Colonic mucosa (tissue), 4 donors: ENCODE measurements at regions not wholly inside any gene's neighbourhood (a gene's known extent, or its start where the extent isn't known, plus 50 kb on each side); places are given as distances from the start of the nearest gene placed in this dataset.

ENCODE experiments used
- DNase-seq: peaks from one replicate; pipeline ENCODE4 v3.0.0-alpha.2; 2020
- H3K27ac ChIP-seq: fragments of 200-600 bp; one replicate; pipeline ENCODE4 v1.8.0; 2021
- H3K27me3 ChIP-seq: fragments of 200-600 bp; one replicate; pipeline ENCODE4 v1.8.0; 2021
- H3K36me3 ChIP-seq: fragments of 200-600 bp; one replicate; pipeline ENCODE4 v1.8.0; 2021
- H3K4me1 ChIP-seq: fragments of 200-600 bp; one replicate; pipeline ENCODE4 v1.8.0; 2021; ENCODE audit warnings: mild to moderate bottlenecking
- H3K4me3 ChIP-seq: fragments of 200-600 bp; one replicate; pipeline ENCODE4 v1.8.0; 2021
- H3K9ac ChIP-seq, 2 donors: one replicate each; pipeline ENCODE4 v1.7.0; 2013; ENCODE audit warnings: control low read depth in 2 of 2, low read depth in 2 of 2, low read length in 2 of 2
- H3K9me3 ChIP-seq: fragments of 200-600 bp; one replicate; pipeline ENCODE4 v1.8.0; 2021
- intact Hi-C: fragments of 100-400 bp; cut with DNase I; formaldehyde crosslinking; loops from one replicate; pipeline ENCODE4 v1.14.1; 2022
- TF ChIP-seq, protein P1 (sequence below): fragments of 200-600 bp; IDR thresholded peaks from one replicate; pipeline ENCODE4 v1.8.0; 2022; ENCODE audit warnings: antibody characterized with exemption, mild to moderate bottlenecking
- donor health status: healthy.
- donor health status: DM: no; HTN: no; CAD: no.
- donor health status: DM: no; HTN: no; CAD: no.

DNA sequence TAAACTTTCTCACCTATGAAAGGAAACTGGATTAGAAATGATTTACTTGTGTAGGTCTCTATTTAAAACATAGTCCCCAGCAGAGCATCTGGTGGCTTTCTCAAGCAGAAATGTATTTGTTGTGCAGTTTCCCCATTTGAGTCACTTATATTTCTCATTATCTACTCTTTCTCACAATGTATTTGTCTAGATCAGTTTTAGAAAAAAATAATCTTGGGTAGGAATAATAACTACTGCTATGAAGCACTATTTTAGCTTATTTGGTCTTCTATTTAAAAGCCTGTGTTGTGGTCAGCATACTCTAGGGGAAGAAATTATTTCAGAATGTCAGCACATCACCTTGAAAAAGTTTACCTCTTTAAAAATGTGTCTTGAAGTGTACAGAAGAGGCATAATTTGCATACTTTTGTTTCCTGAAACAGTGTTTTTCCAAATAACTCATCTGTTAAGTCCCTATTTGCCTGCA is 60.9 kb upstream of the PRL start:
- no peak overlapping the region for H3K9ac ChIP-seq
- H3K9me3 ChIP-seq, result no peaks in the 10 kb centered on the region
- TF ChIP-seq, protein P1, sequence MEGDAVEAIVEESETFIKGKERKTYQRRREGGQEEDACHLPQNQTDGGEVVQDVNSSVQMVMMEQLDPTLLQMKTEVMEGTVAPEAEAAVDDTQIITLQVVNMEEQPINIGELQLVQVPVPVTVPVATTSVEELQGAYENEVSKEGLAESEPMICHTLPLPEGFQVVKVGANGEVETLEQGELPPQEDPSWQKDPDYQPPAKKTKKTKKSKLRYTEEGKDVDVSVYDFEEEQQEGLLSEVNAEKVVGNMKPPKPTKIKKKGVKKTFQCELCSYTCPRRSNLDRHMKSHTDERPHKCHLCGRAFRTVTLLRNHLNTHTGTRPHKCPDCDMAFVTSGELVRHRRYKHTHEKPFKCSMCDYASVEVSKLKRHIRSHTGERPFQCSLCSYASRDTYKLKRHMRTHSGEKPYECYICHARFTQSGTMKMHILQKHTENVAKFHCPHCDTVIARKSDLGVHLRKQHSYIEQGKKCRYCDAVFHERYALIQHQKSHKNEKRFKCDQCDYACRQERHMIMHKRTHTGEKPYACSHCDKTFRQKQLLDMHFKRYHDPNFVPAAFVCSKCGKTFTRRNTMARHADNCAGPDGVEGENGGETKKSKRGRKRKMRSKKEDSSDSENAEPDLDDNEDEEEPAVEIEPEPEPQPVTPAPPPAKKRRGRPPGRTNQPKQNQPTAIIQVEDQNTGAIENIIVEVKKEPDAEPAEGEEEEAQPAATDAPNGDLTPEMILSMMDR, result no peak
- no peak overlapping the region for H3K4me3 ChIP-seq
- intact Hi-C loops, result no loop called here
- no peak for DNase-seq
- H3K27me3 ChIP-seq, result no peaks in the 10 kb centered on the region
- no peak overlapping the region for H3K27ac ChIP-seq
- no peaks in the 10 kb centered on the region for H3K4me1 ChIP-seq
- H3K36me3 ChIP-seq, result no peaks in the 10 kb centered on the region

DNA sequence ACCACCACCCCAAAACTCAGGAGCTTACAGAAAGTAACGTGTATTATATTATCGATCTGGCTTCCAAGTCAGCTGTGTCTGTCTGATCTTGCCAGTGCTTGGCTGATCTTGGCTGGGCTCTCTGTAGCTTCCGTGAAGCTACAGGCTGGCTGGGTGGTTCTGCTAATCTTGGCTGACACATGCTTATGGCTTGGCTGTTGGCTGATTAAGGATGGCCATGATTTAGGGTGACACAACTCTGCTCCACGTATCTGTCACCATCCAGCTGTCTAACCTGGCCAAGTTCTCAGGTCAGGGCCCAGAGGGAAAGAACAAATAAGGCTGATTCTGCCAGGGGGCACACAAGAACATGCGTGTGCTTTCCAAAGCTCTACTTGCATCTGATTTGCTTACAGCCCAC is 64.7 kb upstream of the PRL start:
- TF ChIP-seq, protein P1, result no peak
- no peak for DNase-seq
- intact Hi-C loops, result no loop called here
- H3K36me3 ChIP-seq, result no peaks in the 10 kb centered on the region
- H3K27ac ChIP-seq, result no peak overlapping the region
- no peak overlapping the region for H3K9ac ChIP-seq
- H3K27me3 ChIP-seq, result no peaks in the 10 kb centered on the region
- no peaks in the 10 kb centered on the region for H3K9me3 ChIP-seq
- no peak overlapping the region for H3K4me3 ChIP-seq
- H3K4me1 ChIP-seq, result no peaks in the 10 kb centered on the region

DNA sequence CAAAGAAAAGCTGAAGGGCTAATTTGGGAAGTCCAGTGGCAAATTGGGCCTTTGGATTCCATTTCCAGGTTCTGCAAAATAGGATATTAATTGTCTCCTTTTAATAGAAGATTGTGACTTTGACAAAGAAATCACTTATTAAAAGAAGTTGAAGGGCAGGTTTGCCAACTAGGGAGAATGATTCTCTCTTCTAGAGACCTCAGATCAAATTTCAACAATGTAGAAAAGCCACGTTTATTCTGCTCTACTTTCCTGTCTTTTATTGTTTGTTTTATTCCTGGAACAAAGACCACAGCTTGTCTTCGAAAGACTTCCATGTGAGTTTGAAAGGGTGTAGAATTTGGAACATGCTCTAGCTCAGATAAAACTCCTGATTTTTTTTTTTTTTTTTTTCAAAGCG is 65.5 kb upstream of the PRL start:
- H3K9ac ChIP-seq, result no peak overlapping the region
- intact Hi-C loops, result no loop called here

DNA sequence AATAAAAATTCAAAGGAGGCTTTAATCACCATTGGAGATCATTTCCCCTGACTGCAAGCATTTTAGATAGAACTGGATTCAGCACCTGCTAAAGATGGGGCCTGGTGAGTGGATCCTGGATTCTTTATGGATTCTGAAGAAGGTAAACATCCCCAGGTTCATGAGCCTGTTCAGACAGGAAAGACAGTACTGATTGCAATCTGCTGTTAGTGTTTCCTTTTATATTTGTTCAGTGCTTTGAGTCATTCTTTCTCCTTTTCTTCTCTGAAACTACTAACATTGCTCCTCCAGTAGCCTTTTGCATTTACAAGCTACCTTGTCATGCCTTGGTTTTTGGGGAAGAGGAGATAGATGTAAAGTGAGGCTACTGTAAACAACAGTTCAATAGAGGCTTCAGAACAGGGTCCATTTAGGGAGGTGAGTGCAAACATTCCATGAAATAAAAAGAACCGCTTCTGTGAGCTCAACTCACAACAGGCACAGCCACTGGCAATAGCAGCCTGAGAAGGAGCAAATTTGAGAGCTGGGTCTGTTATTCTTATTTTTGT is 66.4 kb upstream of the PRL start:
- Histone ChIP-seq H3K4me1 (no peaks in the 10 kb centered on the region), H3K9me3 (no peaks in the 10 kb centered on the region), H3K27me3 (no peaks in the 10 kb centered on the region), H3K9ac (no peak overlapping the region), H3K27ac (no peak overlapping the region), H3K36me3 (no peaks in the 10 kb centered on the region), H3K4me3 (no peak overlapping the region)
- DNase-seq, result no peak
- intact Hi-C loops, result no loop called here
- TF ChIP-seq, protein P1, result no peak

More for the DNA sequence above, 65.5 kb upstream of the PRL start:
- H3K27me3 ChIP-seq, result no peaks in the 10 kb centered on the region
- DNase-seq, result no peak
- TF ChIP-seq, protein P1, result no peak
- H3K4me3 ChIP-seq, result no peak overlapping the region
- no peaks in the 10 kb centered on the region for H3K9me3 ChIP-seq
- H3K4me1 ChIP-seq, result no peaks in the 10 kb centered on the region
- H3K27ac ChIP-seq, result no peak overlapping the region
- H3K36me3 ChIP-seq, result no peaks in the 10 kb centered on the region

DNA sequence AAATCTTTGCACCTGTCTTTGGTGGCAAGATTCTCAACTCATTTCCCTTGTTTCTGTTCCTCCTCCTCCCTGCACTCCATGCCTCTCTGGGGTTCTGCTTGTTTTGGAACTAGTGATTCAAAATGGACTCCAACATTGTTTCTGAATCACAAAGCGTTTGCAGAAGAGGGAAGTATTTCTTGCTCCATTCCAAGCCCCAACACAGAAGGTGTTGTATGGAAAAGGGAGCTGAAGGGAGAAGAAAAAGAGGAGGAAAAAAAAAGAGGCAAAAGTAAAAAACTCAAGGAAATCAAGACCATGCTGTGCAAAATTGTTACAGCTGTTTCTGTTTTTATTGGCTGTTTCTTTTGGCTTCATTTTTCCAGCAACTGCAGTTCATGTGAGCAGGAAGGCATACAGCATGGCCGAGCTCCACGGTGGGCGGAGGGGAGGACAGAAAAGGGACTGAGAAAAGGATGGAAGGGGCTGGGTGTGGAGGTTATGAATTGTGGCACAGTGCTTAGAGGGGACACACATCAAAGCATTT is 66.9 kb upstream of the PRL start:
- H3K9ac ChIP-seq, result no peak overlapping the region
- H3K27ac ChIP-seq, result no peak overlapping the region
- H3K4me1 ChIP-seq, result no peaks in the 10 kb centered on the region
- no peaks in the 10 kb centered on the region for H3K9me3 ChIP-seq
- intact Hi-C loops, result no loop called here
- no peak for DNase-seq
- no peak overlapping the region for H3K4me3 ChIP-seq
- no peaks in the 10 kb centered on the region for H3K27me3 ChIP-seq
- H3K36me3 ChIP-seq, result no peaks in the 10 kb centered on the region
- TF ChIP-seq, protein P1, result no peak
